ENCODE measurements at regions not wholly inside any gene's neighbourhood (a gene's known extent, or its start where the extent isn't known, plus 50 kb on each side); places are given as distances from the start of the nearest gene placed in this dataset.

GRCh38 chr5:110338341-110339083, 388.0 kb downstream of the TMEM232 start:
- no peak for TF ChIP-seq EZH2 (IDR thresholded peaks at IDR 0.05; ENCODE audit: borderline replicate concordance, low read length)
- no peak for TF ChIP-seq CTCF (IDR thresholded peaks at IDR 0.05; ENCODE audit: low read length)

Data from OCI-LY1 (cell line).